GM21723 (cell line): ENCODE measurements at regions not wholly inside any gene's neighbourhood (a gene's known extent, or its start where the extent isn't known, plus 50 kb on each side); places are given as distances from the start of the nearest gene placed in this dataset.

Experiments
- ATAC-seq: cut with Tn5 transposase; IDR thresholded peaks from one replicate; pipeline ENCODE4 v1.9.1; 2021; ENCODE audit warnings: mild to moderate bottlenecking, moderate library complexity; ENCODE audit not compliant: unreplicated experiment

GRCh38 chr6:104621396-104621795 is 238.3 kb downstream of the HACE1 start:
- no peak for ATAC-seq

GRCh38 chr6:104617591-104617990 is 242.1 kb downstream of the HACE1 start:
- ATAC-seq = no peak

- ATAC-seq = no peak
These were observed 245.3 kb downstream of the HACE1 start for GRCh38 chr6:104614394-104614793.

GRCh38 chr6:104613416-104614001 is 246.2 kb downstream of the HACE1 start:
- ATAC-seq = no peak

- no peak for ATAC-seq
These were observed 247.2 kb downstream of the HACE1 start for GRCh38 chr6:104612541-104612940.

- ATAC-seq = no peak
These were observed 251.6 kb downstream of the HACE1 start for GRCh38 chr6:104608101-104608500.

GRCh38 chr6:104607501-104607900 is 252.2 kb downstream of the HACE1 start:
- no peak for ATAC-seq

GRCh38 chr6:104606361-104606760 is 253.4 kb downstream of the HACE1 start:
- ATAC-seq = no peak

- no peak for ATAC-seq
These were observed 255.0 kb downstream of the HACE1 start for GRCh38 chr6:104604685-104605084.

GRCh38 chr6:104603108-104603745 is 256.5 kb downstream of the HACE1 start:
- ATAC-seq = no peak

- ATAC-seq = no peak
These were observed 258.0 kb downstream of the HACE1 start for GRCh38 chr6:104601721-104602120.

- no peak for ATAC-seq
These were observed 258.5 kb downstream of the HACE1 start for GRCh38 chr6:104601131-104601651.

- no peak for ATAC-seq
These were observed 259.1 kb downstream of the HACE1 start for GRCh38 chr6:104600639-104600931.

- ATAC-seq = no peak
These were observed 259.7 kb downstream of the HACE1 start for GRCh38 chr6:104599821-104600638.

- ATAC-seq = no peak
These were observed 262.1 kb downstream of the HACE1 start for GRCh38 chr6:104597541-104598050.

- no peak for ATAC-seq
These were observed 263.6 kb downstream of the HACE1 start for GRCh38 chr6:104596091-104596490.

GRCh38 chr6:104595311-104595820 is 264.4 kb downstream of the HACE1 start:
- ATAC-seq = no peak

- no peak for ATAC-seq
These were observed 268.0 kb downstream of the HACE1 start for GRCh38 chr6:104591573-104592334.

GRCh38 chr6:104589940-104590339 is 269.8 kb downstream of the HACE1 start:
- ATAC-seq = no peak

GRCh38 chr6:104585646-104586045 is 274.1 kb downstream of the HACE1 start:
- ATAC-seq = no peak

- ATAC-seq = no peak
These were observed 279.3 kb downstream of the HACE1 start for GRCh38 chr6:104580452-104580851.
